GM23248 (cell line): ENCODE measurements at regions not wholly inside any gene's neighbourhood (a gene's known extent, or its start where the extent isn't known, plus 50 kb on each side); places are given as distances from the start of the nearest gene placed in this dataset.

ENCODE experiments used
- DNase-seq: peaks from one replicate; pipeline ENCODE4 v3.0.0-alpha.2; 2015
- H2AFZ ChIP-seq: fragments of 200-600 bp; sonication (generic); 2 replicates; pipeline ENCODE4 v1.6.1; 2016; ENCODE audit warnings: antibody characterized with exemption
- H3F3A ChIP-seq: fragments of 200-600 bp; sonication (generic); 2 replicates; pipeline ENCODE4 v1.6.1; 2016; ENCODE audit warnings: mild to moderate bottlenecking, antibody characterized with exemption, mixed run types; ENCODE audit not compliant: insufficient read depth
- H3K27ac ChIP-seq: fragments of 200-600 bp; sonication (generic); 2 replicates; pipeline ENCODE4 v1.5.1; 2016; ENCODE audit warnings: mild to moderate bottlenecking
- H3K27me3 ChIP-seq: fragments of 200-600 bp; sonication (generic); replicated peaks from 2 replicates; pipeline ENCODE4 v1.6.1; 2016; ENCODE audit warnings: mild to moderate bottlenecking; ENCODE audit not compliant: insufficient read depth
- H3K36me3 ChIP-seq: fragments of 200-600 bp; sonication (generic); 2 replicates; pipeline ENCODE4 v1.6.1; 2016; ENCODE audit warnings: low read depth, mild to moderate bottlenecking
- H3K4me1 ChIP-seq: fragments of 200-600 bp; sonication (generic); 2 replicates; pipeline ENCODE4 v1.6.1; 2016; ENCODE audit warnings: mild to moderate bottlenecking; ENCODE audit not compliant: insufficient read depth
- H3K4me2 ChIP-seq: fragments of 200-600 bp; sonication (generic); one replicate; pipeline ENCODE4 v1.6.1; 2016; ENCODE audit warnings: mild to moderate bottlenecking; ENCODE audit not compliant: unreplicated experiment
- H3K4me3 ChIP-seq: fragments of 200-600 bp; sonication (generic); 2 replicates; pipeline ENCODE4 v1.5.1; 2016; ENCODE audit warnings: mild to moderate bottlenecking
- H3K79me2 ChIP-seq: fragments of 200-600 bp; sonication (generic); 2 replicates; pipeline ENCODE4 v1.6.1; 2016; ENCODE audit warnings: mild to moderate bottlenecking; ENCODE audit not compliant: insufficient read depth
- H3K9ac ChIP-seq: fragments of 200-600 bp; sonication (generic); 2 replicates; pipeline ENCODE4 v1.6.1; 2016; ENCODE audit warnings: mild to moderate bottlenecking
- H3K9me2 ChIP-seq: fragments of 200-600 bp; sonication (generic); 2 replicates; pipeline ENCODE4 v1.6.1; 2016; ENCODE audit warnings: mixed run types, mild to moderate bottlenecking, moderate library complexity; ENCODE audit not compliant: insufficient read depth
- H3K9me3 ChIP-seq: fragments of 200-600 bp; sonication (generic); one replicate; pipeline ENCODE4 v1.6.1; 2017; ENCODE audit warnings: low read depth
- H4K20me1 ChIP-seq: fragments of 200-600 bp; sonication (generic); 2 replicates; pipeline ENCODE4 v1.6.0; 2016; ENCODE audit not compliant: insufficient read depth
- EZH2 ChIP-seq: fragments of 200-600 bp; sonication (generic); IDR thresholded peaks from 2 replicates; pipeline ENCODE4 v1.6.1; 2018; ENCODE audit warnings: antibody characterized with exemption, mild to moderate bottlenecking; ENCODE audit not compliant: insufficient read depth, poor library complexity, severe bottlenecking
- EZH2phosphoT487 ChIP-seq: fragments of 200-600 bp; sonication (generic); IDR thresholded peaks from 2 replicates; pipeline ENCODE4 v1.6.1; 2018; ENCODE audit warnings: antibody characterized with exemption, moderate library complexity, mild to moderate bottlenecking, low read depth; ENCODE audit not compliant: insufficient read depth
- WGBS, 2 experiments: methylation state at CpG; one replicate each; pipeline ENCODE4 v1.1.6; 2015 to 2017; ENCODE audit warnings: low lambda C conversion rate in 2 of 2, low coverage in 1 of 2; ENCODE audit errors: missing lambda C conversion rate in 2 of 2; 5-methylcytosine and 5-hydroxymethylcytosine counted together
- in situ Hi-C: fragments of 300-500 bp; cut with MboI; formaldehyde crosslinking; loops from 2 replicates; pipeline ENCODE4 v1.15.0; 2020

- no peak overlapping the region for H3K4me3 ChIP-seq
- in situ Hi-C loops, result no loop called here
- no peak overlapping the region for H3K27ac ChIP-seq
- no peaks in the 10 kb centered on the region for H3K79me2 ChIP-seq
- H3K4me2 ChIP-seq, result no peak overlapping the region
- no peaks in the 10 kb centered on the region for H3K27me3 ChIP-seq
- H3F3A ChIP-seq, result no peaks in the 10 kb centered on the region
- no peaks in the 10 kb centered on the region for H3K4me1 ChIP-seq
- no peak for DNase-seq
- no peak overlapping the region for H2AFZ ChIP-seq
- no peaks in the 10 kb centered on the region for H3K9me2 ChIP-seq
- WGBS, 2 experiments, result 52 to 68% methylated on average over 2 of the region's 2 CpGs
- no peak overlapping the region for H3K9ac ChIP-seq
- H4K20me1 ChIP-seq, result no peaks in the 10 kb centered on the region
- TF ChIP-seq EZH2 (no peak), EZH2phosphoT487 (no peak)
- no peaks in the 10 kb centered on the region for H3K36me3 ChIP-seq
- H3K9me3 ChIP-seq, result no peaks in the 10 kb centered on the region
Measured at GRCh38 chr4:89403826-89404225, 96.2 kb upstream of the GPRIN3 start.

- DNase-seq, result no peak
- no peak overlapping the region for H3K4me2 ChIP-seq
- no peak overlapping the region for H3K27ac ChIP-seq
- H3K4me3 ChIP-seq, result no peak overlapping the region
- H3K9ac ChIP-seq, result no peak overlapping the region
- in situ Hi-C loops, result no loop called here
- 78% methylated on average over 7 of the region's 7 CpGs for WGBS, 2 experiments
- H3K36me3 ChIP-seq, result no peaks in the 10 kb centered on the region
- no peaks in the 10 kb centered on the region; the same call in 1 of the 2 replicates for H3K27me3 ChIP-seq
- H2AFZ ChIP-seq, result no peak overlapping the region
- no peaks in the 10 kb centered on the region for H3K4me1 ChIP-seq
- no peaks in the 10 kb centered on the region for H3F3A ChIP-seq
- TF ChIP-seq EZH2 (no peak), EZH2phosphoT487 (no peak)
- no peaks in the 10 kb centered on the region for H3K9me2 ChIP-seq
- H3K9me3 ChIP-seq, result no peaks in the 10 kb centered on the region
- H4K20me1 ChIP-seq, result no peaks in the 10 kb centered on the region
- H3K79me2 ChIP-seq, result no peaks in the 10 kb centered on the region
Measured at GRCh38 chr4:89400287-89401035, 92.9 kb upstream of the GPRIN3 start.

DNA sequence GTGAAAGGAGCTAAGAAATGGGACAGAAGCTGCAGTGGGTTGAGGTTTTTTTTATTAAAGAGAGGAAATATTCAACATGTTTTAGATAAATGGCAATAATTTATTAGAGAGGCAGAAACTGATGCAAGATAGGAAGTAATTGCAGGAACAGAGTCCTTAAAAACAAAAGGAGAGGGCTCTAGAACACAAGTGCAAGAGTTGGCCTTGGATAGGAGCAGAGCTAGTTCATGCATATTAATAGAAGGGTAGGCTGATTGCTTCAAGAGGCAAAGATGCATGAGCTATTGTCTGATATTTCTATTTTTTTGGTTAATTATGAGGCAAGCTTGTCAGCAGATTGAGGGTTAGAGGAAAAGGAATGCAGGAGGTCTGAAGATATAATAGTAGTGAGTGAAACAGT lies 91.0 kb upstream of the GPRIN3 start:
- Histone ChIP-seq H3K9ac (no peak overlapping the region), H3F3A (no peaks in the 10 kb centered on the region), H3K4me3 (no peak overlapping the region), H3K9me3 (no peaks in the 10 kb centered on the region), H3K79me2 (no peaks in the 10 kb centered on the region), H3K36me3 (no peaks in the 10 kb centered on the region), H2AFZ (no peak overlapping the region), H3K27me3 (no peaks in the 10 kb centered on the region; the same call in 1 of the 2 replicates), H3K4me2 (no peak overlapping the region), H4K20me1 (no peaks in the 10 kb centered on the region), H3K9me2 (no peaks in the 10 kb centered on the region), H3K4me1 (no peaks in the 10 kb centered on the region), H3K27ac (no peak overlapping the region)
- no peak for DNase-seq
- in situ Hi-C loops, result no loop called here
- TF ChIP-seq EZH2, result no peak
- TF ChIP-seq EZH2phosphoT487, result no peak

GRCh38 chr4:89398146-89398545 lies 90.5 kb upstream of the GPRIN3 start:
- DNase-seq, result no peak
- in situ Hi-C loops, result no loop called here
- Histone ChIP-seq H3K9ac (no peak overlapping the region), H3K27me3 (no peaks in the 10 kb centered on the region; the same call in 1 of the 2 replicates), H3K4me3 (no peak overlapping the region), H3F3A (no peaks in the 10 kb centered on the region), H3K9me3 (no peaks in the 10 kb centered on the region), H3K9me2 (no peaks in the 10 kb centered on the region), H3K4me2 (no peak overlapping the region), H4K20me1 (no peaks in the 10 kb centered on the region), H3K27ac (no peak overlapping the region), H3K4me1 (no peaks in the 10 kb centered on the region), H3K36me3 (no peaks in the 10 kb centered on the region), H3K79me2 (no peaks in the 10 kb centered on the region), H2AFZ (no peak overlapping the region)
- WGBS, 2 experiments, result 43 to 52% methylated on average over 4 of the region's 4 CpGs
- TF ChIP-seq EZH2phosphoT487, result no peak
- TF ChIP-seq EZH2, result no peak
